SK-N-SH treated with all-trans-retinoic acid at 6 μM for 48 hours (cell line): ENCODE measurements at regions not wholly inside any gene's neighbourhood (a gene's known extent, or its start where the extent isn't known, plus 50 kb on each side); places are given as distances from the start of the nearest gene placed in this dataset.

Experiments
- ATAC-seq: fragments of 200-7000 bp; cut with Tn5 transposase; 3 replicates; pipeline ENCODE4 v1.9.1; 2020; ENCODE audit warnings: mild to moderate bottlenecking, moderate library complexity
- ARNTL ChIP-seq: fragments of 450-650 bp; formaldehyde crosslinking; IDR thresholded peaks from 2 replicates; pipeline ENCODE4 v1.5.0; 2020; ENCODE audit warnings: low read depth, mild to moderate bottlenecking, moderate library complexity, borderline replicate concordance
- BACH2 ChIP-seq: fragments of 250-450 bp; sonication (Bioruptor Pico); IDR thresholded peaks from 2 replicates; pipeline ENCODE4 v1.9.0; 2021; ENCODE audit warnings: mild to moderate bottlenecking, borderline replicate concordance
- CSDC2 ChIP-seq: fragments of 250-450 bp; sonication (Bioruptor Pico); IDR thresholded peaks from 2 replicates; pipeline ENCODE4 v1.5.0; 2020; ENCODE audit warnings: mild to moderate bottlenecking, moderate library complexity
- ESRRG ChIP-seq: fragments of 250-450 bp; sonication (Bioruptor Pico); IDR thresholded peaks from 2 replicates; pipeline ENCODE4 v1.6.1; 2021; ENCODE audit warnings: mild to moderate bottlenecking
- GLIS3 ChIP-seq: fragments of 250-450 bp; sonication (Bioruptor Pico); IDR thresholded peaks from 2 replicates; pipeline ENCODE4 v1.5.0; 2020; ENCODE audit warnings: mild to moderate bottlenecking, moderate library complexity
- ISL1 ChIP-seq: fragments of 250-450 bp; sonication (Bioruptor Pico); IDR thresholded peaks from 2 replicates; pipeline ENCODE4 v2.1.2; 2022; ENCODE audit warnings: mild to moderate bottlenecking, moderate library complexity
- OSR1 ChIP-seq: fragments of 250-450 bp; sonication (Bioruptor Pico); IDR thresholded peaks from 2 replicates; pipeline ENCODE4 v1.8.0; 2022; ENCODE audit warnings: moderate library complexity, mild to moderate bottlenecking, inconsistent platforms
- PPARA ChIP-seq: fragments of 250-450 bp; sonication (Bioruptor Pico); IDR thresholded peaks from 2 replicates; pipeline ENCODE4 v1.5.0; 2020; ENCODE audit warnings: mild to moderate bottlenecking, borderline replicate concordance
- RARB ChIP-seq: fragments of 250-450 bp; sonication (Bioruptor Pico); IDR thresholded peaks from 2 replicates; pipeline ENCODE4 v1.8.0; 2021; ENCODE audit warnings: mild to moderate bottlenecking, moderate library complexity
- SNAI2 ChIP-seq: fragments of 250-450 bp; sonication (Bioruptor Pico); IDR thresholded peaks from 2 replicates; pipeline ENCODE4 v1.5.0; 2020; ENCODE audit warnings: mild to moderate bottlenecking, moderate library complexity
- TCF4 ChIP-seq: fragments of 250-450 bp; sonication (Bioruptor Pico); IDR thresholded peaks from 2 replicates; pipeline ENCODE4 v1.8.0; 2021; ENCODE audit warnings: mild to moderate bottlenecking, moderate library complexity, borderline replicate concordance
- ZC3H10 ChIP-seq: fragments of 250-450 bp; sonication (Bioruptor Pico); IDR thresholded peaks from 2 replicates; pipeline ENCODE4 v1.5.1; 2021; ENCODE audit warnings: mild to moderate bottlenecking, moderate library complexity
- ZFP3 ChIP-seq: fragments of 250-450 bp; sonication (Bioruptor Pico); IDR thresholded peaks from 2 replicates; pipeline ENCODE4 v1.5.0; 2020; ENCODE audit warnings: mild to moderate bottlenecking, moderate library complexity
- ZFP30 ChIP-seq: fragments of 450-650 bp; formaldehyde crosslinking; IDR thresholded peaks from 2 replicates; pipeline ENCODE4 v1.5.0; 2022; ENCODE audit warnings: mild to moderate bottlenecking, moderate library complexity
- ZNF565 ChIP-seq: fragments of 450-650 bp; formaldehyde crosslinking; conservative IDR thresholded peaks from 2 replicates; pipeline ENCODE4 v1.5.0; 2020; ENCODE audit warnings: low read depth, mild to moderate bottlenecking, moderate library complexity
- ZNF70 ChIP-seq: fragments of 450-650 bp; formaldehyde crosslinking; IDR thresholded peaks from 2 replicates; pipeline ENCODE4 v1.5.0; 2020; ENCODE audit warnings: mild to moderate bottlenecking, moderate library complexity
- ZNF8 ChIP-seq: fragments of 450-650 bp; formaldehyde crosslinking; IDR thresholded peaks from 2 replicates; pipeline ENCODE4 v1.5.0; 2020; ENCODE audit warnings: mild to moderate bottlenecking, moderate library complexity
- TF ChIP-seq, protein P1 (sequence below): fragments of 250-450 bp; sonication (Bioruptor Pico); IDR thresholded peaks from 2 replicates; pipeline ENCODE4 v1.5.0; 2020; ENCODE audit warnings: mild to moderate bottlenecking, moderate library complexity
- TF ChIP-seq, protein P2 (sequence below): fragments of 250-450 bp; sonication (Bioruptor Pico); IDR thresholded peaks from 2 replicates; pipeline ENCODE4 v1.8.0; 2020; ENCODE audit warnings: mild to moderate bottlenecking, moderate library complexity, borderline replicate concordance
- TF ChIP-seq, protein P3 (sequence below): fragments of 250-450 bp; sonication (Bioruptor Pico); IDR thresholded peaks from 2 replicates; pipeline ENCODE4 v1.5.1; 2021; ENCODE audit warnings: mild to moderate bottlenecking, moderate library complexity
- TF ChIP-seq, protein P4 (sequence below): fragments of 250-450 bp; sonication (Bioruptor Pico); IDR thresholded peaks from 2 replicates; pipeline ENCODE4 v1.8.0; 2021; ENCODE audit warnings: low read depth, mild to moderate bottlenecking, moderate library complexity, borderline replicate concordance

DNA sequence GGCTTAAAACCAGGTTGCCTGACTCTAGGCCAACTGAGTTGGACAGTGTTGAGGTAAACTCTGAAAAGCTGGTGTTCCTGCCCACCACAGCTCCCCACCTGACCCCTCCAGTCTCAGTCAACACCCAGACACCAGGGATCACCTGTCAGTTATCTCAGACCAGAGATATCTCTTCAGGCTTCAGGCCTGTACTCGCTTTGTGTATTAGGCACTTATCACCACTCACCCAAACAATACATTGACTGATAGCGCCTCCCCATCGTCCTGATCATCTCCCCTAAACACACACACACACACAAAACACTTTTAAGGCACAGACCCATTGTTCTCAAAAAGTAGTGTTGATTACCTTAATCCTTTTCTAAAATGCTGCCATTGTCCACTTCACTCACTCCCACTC, 111.5 kb downstream of the PLCE1 start (continued):
- no peak for TF ChIP-seq OSR1
- TF ChIP-seq, all 23 proteins: peak for 0

DNA sequence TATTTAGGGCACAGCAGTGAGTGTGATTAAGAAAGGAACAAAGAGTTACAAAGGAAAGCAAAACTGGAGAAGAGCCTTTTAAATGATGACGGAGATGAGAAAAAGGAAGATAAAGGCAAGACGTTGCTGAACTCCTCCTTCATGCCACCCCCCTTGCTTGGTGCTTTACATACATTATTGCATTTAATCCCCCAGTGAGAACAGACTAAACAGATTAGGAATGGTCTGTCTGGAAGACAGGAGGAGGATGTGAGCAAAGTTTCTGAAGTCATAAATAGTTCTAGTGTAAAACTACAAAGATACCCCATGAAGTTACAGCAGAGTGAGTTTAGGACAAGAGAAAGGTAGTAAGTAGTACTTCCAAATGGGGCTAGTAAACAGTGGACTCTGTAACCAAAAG, 113.5 kb downstream of the PLCE1 start:
- no peak for ATAC-seq
- TF ChIP-seq ZNF8 (CRISPR knock-in tag) (no peak), SNAI2 (CRISPR knock-in tag) (no peak), ZNF565 (no peak), CSDC2 (CRISPR knock-in tag) (no peak), GLIS3 (no peak), ZNF70 (CRISPR knock-in tag) (no peak), OSR1 (no peak), ZFP3 (CRISPR knock-in tag) (no peak), TCF4 (no peak), ESRRG (no peak), ZC3H10 (no peak), PPARA (no peak)
- TF ChIP-seq, protein P1, sequence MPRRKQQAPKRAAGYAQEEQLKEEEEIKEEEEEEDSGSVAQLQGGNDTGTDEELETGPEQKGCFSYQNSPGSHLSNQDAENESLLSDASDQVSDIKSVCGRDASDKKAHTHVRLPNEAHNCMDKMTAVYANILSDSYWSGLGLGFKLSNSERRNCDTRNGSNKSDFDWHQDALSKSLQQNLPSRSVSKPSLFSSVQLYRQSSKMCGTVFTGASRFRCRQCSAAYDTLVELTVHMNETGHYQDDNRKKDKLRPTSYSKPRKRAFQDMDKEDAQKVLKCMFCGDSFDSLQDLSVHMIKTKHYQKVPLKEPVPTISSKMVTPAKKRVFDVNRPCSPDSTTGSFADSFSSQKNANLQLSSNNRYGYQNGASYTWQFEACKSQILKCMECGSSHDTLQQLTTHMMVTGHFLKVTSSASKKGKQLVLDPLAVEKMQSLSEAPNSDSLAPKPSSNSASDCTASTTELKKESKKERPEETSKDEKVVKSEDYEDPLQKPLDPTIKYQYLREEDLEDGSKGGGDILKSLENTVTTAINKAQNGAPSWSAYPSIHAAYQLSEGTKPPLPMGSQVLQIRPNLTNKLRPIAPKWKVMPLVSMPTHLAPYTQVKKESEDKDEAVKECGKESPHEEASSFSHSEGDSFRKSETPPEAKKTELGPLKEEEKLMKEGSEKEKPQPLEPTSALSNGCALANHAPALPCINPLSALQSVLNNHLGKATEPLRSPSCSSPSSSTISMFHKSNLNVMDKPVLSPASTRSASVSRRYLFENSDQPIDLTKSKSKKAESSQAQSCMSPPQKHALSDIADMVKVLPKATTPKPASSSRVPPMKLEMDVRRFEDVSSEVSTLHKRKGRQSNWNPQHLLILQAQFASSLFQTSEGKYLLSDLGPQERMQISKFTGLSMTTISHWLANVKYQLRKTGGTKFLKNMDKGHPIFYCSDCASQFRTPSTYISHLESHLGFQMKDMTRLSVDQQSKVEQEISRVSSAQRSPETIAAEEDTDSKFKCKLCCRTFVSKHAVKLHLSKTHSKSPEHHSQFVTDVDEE (CRISPR knock-in tag) = no peak
- TF ChIP-seq, protein P2, sequence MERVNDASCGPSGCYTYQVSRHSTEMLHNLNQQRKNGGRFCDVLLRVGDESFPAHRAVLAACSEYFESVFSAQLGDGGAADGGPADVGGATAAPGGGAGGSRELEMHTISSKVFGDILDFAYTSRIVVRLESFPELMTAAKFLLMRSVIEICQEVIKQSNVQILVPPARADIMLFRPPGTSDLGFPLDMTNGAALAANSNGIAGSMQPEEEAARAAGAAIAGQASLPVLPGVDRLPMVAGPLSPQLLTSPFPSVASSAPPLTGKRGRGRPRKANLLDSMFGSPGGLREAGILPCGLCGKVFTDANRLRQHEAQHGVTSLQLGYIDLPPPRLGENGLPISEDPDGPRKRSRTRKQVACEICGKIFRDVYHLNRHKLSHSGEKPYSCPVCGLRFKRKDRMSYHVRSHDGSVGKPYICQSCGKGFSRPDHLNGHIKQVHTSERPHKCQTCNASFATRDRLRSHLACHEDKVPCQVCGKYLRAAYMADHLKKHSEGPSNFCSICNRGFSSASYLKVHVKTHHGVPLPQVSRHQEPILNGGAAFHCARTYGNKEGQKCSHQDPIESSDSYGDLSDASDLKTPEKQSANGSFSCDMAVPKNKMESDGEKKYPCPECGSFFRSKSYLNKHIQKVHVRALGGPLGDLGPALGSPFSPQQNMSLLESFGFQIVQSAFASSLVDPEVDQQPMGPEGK (CRISPR knock-in tag) = no peak
- TF ChIP-seq, protein P3, sequence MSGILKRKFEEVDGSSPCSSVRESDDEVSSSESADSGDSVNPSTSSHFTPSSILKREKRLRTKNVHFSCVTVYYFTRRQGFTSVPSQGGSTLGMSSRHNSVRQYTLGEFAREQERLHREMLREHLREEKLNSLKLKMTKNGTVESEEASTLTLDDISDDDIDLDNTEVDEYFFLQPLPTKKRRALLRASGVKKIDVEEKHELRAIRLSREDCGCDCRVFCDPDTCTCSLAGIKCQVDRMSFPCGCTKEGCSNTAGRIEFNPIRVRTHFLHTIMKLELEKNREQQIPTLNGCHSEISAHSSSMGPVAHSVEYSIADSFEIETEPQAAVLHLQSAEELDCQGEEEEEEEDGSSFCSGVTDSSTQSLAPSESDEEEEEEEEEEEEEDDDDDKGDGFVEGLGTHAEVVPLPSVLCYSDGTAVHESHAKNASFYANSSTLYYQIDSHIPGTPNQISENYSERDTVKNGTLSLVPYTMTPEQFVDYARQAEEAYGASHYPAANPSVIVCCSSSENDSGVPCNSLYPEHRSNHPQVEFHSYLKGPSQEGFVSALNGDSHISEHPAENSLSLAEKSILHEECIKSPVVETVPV (CRISPR knock-in tag) = no peak
- TF ChIP-seq, protein P4, sequence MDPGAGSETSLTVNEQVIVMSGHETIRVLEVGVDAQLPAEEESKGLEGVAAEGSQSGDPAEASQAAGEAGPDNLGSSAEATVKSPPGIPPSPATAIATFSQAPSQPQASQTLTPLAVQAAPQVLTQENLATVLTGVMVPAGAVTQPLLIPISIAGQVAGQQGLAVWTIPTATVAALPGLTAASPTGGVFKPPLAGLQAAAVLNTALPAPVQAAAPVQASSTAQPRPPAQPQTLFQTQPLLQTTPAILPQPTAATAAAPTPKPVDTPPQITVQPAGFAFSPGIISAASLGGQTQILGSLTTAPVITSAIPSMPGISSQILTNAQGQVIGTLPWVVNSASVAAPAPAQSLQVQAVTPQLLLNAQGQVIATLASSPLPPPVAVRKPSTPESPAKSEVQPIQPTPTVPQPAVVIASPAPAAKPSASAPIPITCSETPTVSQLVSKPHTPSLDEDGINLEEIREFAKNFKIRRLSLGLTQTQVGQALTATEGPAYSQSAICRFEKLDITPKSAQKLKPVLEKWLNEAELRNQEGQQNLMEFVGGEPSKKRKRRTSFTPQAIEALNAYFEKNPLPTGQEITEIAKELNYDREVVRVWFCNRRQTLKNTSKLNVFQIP = no peak

DNA sequence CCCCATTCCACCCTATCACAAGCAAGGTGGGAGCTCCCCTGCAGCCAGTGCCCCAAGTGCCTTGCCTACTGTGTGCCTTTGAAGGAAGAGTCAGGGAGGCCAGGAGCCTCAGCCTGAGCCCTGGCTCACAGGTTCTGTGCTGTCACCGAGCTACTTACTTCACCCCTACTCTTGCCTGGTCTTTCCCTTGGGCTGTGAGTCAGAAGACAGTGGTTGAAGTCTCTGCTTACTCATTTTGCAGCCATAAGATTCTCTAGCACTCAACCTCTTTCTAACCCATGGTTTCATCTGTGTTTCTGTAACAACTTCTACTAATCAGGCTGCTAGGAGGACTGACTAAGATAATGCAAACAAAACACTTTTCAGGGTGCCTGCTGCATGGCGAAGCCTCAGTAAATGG, 114.5 kb downstream of the PLCE1 start:
- TF ChIP-seq ISL1 (CRISPR knock-in tag) (no peak), OSR1 (no peak), ZNF8 (CRISPR knock-in tag) (no peak), ARNTL (CRISPR knock-in tag) (no peak), RARB (CRISPR knock-in tag) (no peak), CSDC2 (CRISPR knock-in tag) (no peak), ZC3H10 (no peak), BACH2 (CRISPR knock-in tag) (no peak), ZFP30 (CRISPR knock-in tag) (no peak)
- TF ChIP-seq, protein P1 (CRISPR knock-in tag) = no peak
- TF ChIP-seq, protein P2 (CRISPR knock-in tag) = no peak
- peak; percentile 68 for ATAC-seq
